ENCODE measurements at regions not wholly inside any gene's neighbourhood (a gene's known extent, or its start where the extent isn't known, plus 50 kb on each side); places are given as distances from the start of the nearest gene placed in this dataset.
"Not testable (repeated sequence)": the region's sequence is repeated elsewhere in the genome, so short reads cannot be mapped to it uniquely, and the experiment has no call there.

GRCh38 chrY:18919256-18919655 is 145.7 kb upstream of the HSFY2 start:
- 76 to 97% methylated on average over 5 of the region's 5 CpGs; no CpG with 5 or more reads in 1 of the 3 donors for WGBS, 3 donors

GRCh38 chrY:18912846-18913245 is 139.3 kb upstream of the HSFY2 start:
- H3K27ac ChIP-seq (ENCODE audit: low read depth, low read length): no peak overlapping the region
- WGBS, 3 donors: 91 to 94% methylated on average over 2 of the region's 2 CpGs; no CpG with 5 or more reads in 1 of the 3 donors

More at GRCh38 chrY:18919256-18919655, 145.7 kb upstream of the HSFY2 start:
- no peak overlapping the region for H3K27ac ChIP-seq (ENCODE audit: low read depth, low read length)

DNA sequence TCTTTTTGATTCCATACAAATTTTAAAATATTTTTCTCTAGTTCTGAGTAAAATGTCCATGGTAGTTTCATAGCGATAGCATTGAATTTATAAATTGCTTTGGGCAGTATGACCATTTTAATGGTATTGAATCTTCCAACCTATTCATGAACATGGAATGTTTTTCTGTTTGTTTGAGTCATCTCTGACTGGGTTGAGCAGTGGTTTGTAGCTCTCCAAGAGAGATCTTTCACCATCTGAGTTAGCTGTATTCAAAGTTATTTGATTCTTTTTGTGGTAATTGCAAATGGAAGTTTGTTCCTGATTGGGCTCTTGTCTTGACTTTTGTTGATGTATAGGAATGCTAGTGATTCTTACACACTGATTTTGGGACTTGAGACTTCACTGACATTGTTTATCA is 136.3 kb upstream of the HSFY2 start:
- no peak overlapping the region for H3K27ac ChIP-seq (ENCODE audit: low read depth, low read length)
- 100% methylated on average over 1 of the region's 1 CpG; no CpG with 5 or more reads in 1 of the 3 donors for WGBS, 3 donors

DNA sequence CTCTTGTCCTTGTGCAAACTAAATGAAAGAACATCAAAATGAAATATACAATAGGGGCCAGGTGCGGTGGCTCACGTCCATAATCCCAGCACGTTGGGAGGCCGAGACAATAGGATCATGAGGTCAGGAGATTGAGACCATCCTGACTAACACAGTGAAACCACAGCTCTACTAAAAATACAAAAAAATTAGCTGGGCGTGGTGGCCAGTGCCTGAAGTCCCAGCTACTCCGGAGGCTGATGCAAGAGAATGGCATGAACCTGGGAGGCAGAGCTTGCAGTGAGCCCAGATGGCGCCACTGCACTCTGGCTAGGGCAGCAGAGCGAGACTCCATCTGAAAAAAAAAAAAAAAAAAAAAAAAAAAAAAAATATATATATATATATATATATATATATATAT is 132.7 kb upstream of the HSFY2 start:
- not testable (repeated sequence) for H3K27ac ChIP-seq (ENCODE audit: low read depth, low read length)
- WGBS, 3 donors: 89 to 93% methylated on average over 7 to 8 of the region's 8 CpGs; no CpG with 5 or more reads in 1 of the 3 donors

- WGBS, 3 donors: 70 to 80% methylated on average over 2 of the region's 2 CpGs; no CpG with 5 or more reads in 1 of the 3 donors
- H3K27ac ChIP-seq (ENCODE audit: low read depth, low read length): no peak overlapping the region
These were observed 130.8 kb upstream of the HSFY2 start for GRCh38 chrY:18904296-18904695.

DNA sequence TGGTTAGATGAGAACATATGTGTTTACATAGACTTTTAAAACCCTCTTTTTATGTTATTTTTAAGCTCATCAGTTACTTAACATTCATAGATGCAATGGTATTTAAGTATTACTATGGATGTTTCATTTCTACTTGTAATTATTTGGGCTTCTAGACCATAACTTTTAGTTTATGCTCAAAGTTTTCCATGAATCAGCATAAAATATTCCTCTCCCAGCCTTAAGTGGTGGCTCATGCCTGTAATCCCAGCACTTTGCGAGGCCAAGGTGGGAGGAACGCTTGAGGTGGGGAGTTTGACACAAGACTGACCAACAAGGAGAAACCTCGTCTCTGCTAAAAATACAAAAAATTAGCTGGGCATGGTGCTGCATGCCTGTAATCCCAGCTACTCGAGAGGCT is 118.5 kb upstream of the HSFY2 start:
- WGBS, 3 donors: 84 to 98% methylated on average over 4 of the region's 4 CpGs; no CpG with 5 or more reads in 1 of the 3 donors
- no peak overlapping the region for H3K27ac ChIP-seq (ENCODE audit: low read depth, low read length)

GRCh38 chrY:18889548-18889947 is 116.0 kb upstream of the HSFY2 start:
- 92 to 96% methylated on average over 2 of the region's 2 CpGs; no CpG with 5 or more reads in 1 of the 3 donors for WGBS, 3 donors
- H3K27ac ChIP-seq (ENCODE audit: low read depth, low read length): no peak overlapping the region

DNA sequence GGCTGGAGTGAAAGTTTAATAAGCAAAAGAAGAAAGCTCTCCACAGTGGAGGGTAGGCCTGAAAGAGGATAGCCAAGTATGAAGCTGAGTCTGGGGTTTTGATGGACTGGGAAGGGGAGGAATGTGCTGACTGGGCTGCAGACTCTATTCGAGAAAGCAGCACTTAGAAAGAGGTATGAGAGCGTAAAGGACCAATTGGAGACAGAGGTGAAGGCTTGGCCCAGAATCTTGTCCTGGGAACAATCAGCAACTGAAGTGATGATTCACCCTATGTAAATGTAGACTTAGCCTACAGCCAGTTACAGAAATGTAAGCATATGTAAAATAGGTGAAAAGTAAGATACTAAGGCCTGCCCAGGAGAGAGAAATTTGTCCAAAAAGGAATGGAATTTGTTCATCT is 111.2 kb upstream of the HSFY2 start:
- H3K27ac ChIP-seq (ENCODE audit: low read depth, low read length): no peak overlapping the region
- WGBS, 3 donors: 83 to 88% methylated on average over 2 of the region's 2 CpGs; no CpG with 5 or more reads in 1 of the 3 donors

GRCh38 chrY:18869145-18869544 is 95.6 kb upstream of the HSFY2 start:
- WGBS, 3 donors: 92% methylated on average over 2 of the region's 6 CpGs; no CpG with 5 or more reads in 2 of the 3 donors
- H3K27ac ChIP-seq (ENCODE audit: low read depth, low read length): not testable (repeated sequence)

- not testable (repeated sequence) for H3K27ac ChIP-seq (ENCODE audit: low read depth, low read length)
- no CpG with 5 or more reads among the region's 3 CpGs for WGBS, 3 donors
These were observed 93.5 kb upstream of the HSFY2 start for GRCh38 chrY:18866887-18867551.

DNA sequence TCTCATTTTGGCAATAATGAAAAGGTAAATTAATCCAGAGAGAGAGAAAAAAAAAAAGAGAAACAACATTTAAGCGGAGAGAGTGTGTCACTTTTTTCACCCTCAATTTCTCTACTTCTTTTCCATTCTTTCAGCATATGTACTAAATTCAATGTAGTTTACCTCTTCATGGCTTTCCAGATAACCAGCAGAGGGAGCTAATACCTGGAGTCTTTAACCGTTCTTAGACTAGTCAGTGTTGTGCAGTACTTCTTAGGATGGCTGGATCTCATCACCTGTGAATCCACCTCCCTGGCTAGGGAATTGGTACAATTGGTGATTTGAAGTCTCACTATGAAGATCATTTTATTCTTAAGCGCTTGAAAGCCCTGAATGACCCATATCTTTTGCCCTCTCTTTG is 87.3 kb upstream of the HSFY2 start:
- H3K27ac ChIP-seq (ENCODE audit: low read depth, low read length): not testable (repeated sequence)

DNA sequence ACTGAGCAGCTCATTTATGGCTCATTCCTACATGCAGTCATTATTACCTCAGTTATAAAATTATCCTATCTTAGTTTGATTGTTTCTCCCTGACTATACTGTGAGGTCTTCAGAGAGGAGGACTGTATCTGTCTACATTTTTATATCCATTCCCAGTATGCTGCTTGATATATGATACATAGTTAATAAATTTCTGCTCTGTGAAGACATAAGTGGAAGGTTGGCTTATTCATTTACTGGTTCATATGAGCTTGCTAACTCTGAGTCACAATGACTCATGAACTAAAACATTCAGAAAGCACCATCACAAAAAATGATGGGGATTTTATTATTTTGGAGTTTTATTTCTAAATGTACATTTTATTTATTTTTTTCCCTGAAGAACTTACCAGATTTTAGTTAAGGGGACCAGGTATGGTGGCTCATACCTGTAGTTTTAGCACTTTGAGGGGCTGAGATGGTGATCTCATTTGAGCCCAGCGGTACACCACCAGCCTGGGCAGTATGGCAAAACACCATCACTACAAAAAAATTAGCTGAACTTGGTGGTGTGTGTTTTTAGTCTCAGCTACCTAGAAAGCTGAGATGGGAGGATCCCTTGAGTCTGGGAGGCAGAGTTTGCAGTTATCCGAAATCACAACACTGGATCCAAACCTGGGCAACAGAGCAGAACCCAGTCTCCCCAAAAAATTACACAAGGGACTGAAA is 85.1 kb upstream of the HSFY2 start:
- WGBS, 3 donors: no CpG with 5 or more reads among the region's 2 CpGs
- H3K27ac ChIP-seq (ENCODE audit: low read depth, low read length): not testable (repeated sequence)

More for the DNA sequence above, 87.3 kb upstream of the HSFY2 start:
- WGBS, 3 donors: no CpG with 5 or more reads among the region's 3 CpGs

GRCh38 chrY:18855184-18855583 is 81.6 kb upstream of the HSFY2 start:
- H3K27ac ChIP-seq (ENCODE audit: low read depth, low read length): not testable (repeated sequence)
- no CpG with 5 or more reads among the region's 2 CpGs for WGBS, 3 donors

DNA sequence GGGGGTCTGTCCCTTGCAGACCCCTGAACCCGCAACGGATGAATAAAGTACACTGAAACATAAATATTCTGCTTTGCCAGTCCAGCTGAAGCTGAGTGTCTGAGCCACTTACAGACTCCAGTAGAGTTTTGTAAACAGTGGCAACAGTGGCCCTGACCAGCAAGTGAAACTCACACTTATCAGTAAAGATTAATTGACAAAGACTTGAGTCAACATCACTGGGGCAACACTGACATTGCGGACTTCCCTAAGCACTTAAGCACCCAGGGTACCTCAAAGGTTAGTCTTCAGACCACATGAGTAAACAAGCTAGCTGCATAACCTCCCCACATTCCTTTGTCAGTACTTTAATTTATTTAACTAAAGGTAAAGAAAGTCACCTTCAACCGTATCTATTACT is 79.8 kb upstream of the HSFY2 start:
- WGBS, 3 donors: no CpG with 5 or more reads among the region's 4 CpGs
- not testable (repeated sequence) for H3K27ac ChIP-seq (ENCODE audit: low read depth, low read length)

DNA sequence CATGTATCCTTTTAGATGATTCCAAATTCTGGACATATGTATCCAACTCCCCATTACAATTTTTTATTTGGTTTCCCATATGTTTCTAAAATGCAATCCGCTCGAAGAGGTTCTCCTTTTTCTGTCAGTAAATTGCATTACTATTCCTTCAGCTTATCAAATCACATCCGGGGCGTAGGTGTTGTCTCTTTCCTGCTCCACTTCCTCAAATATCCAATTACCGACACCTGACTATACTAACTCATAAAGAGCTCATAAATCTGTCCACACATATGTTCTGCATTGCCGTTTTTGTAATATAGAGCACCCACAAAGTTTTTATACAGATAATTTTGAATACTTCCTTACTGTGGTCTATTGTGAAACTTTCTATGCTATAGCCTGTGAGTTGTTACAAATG is 63.1 kb upstream of the HSFY2 start:
- H3K27ac ChIP-seq (ENCODE audit: low read depth, low read length): not testable (repeated sequence)
- WGBS, 3 donors: no CpG with 5 or more reads among the region's 6 CpGs
